Upper lobe of right lung (tissue), 1 donor: ENCODE measurements at regions not wholly inside any gene's neighbourhood (a gene's known extent, or its start where the extent isn't known, plus 50 kb on each side); places are given as distances from the start of the nearest gene placed in this dataset.

Experiments
- ATAC-seq: fragments of 200-7000 bp; cut with Tn5 transposase; one replicate; pipeline ENCODE4 v1.9.1; 2020; ENCODE audit warnings: mild to moderate bottlenecking, moderate library complexity
- DNase-seq: peaks from one replicate; pipeline ENCODE4 v3.0.0-alpha.2; 2020
- H3K27ac ChIP-seq: fragments of 200-600 bp; one replicate; pipeline ENCODE4 v1.8.0; 2022
- H3K27me3 ChIP-seq: fragments of 200-600 bp; one replicate; pipeline ENCODE4 v1.8.0; 2022; ENCODE audit warnings: mild to moderate bottlenecking
- H3K36me3 ChIP-seq: fragments of 200-600 bp; one replicate; pipeline ENCODE4 v1.8.0; 2022
- H3K4me1 ChIP-seq: fragments of 200-600 bp; one replicate; pipeline ENCODE4 v1.8.0; 2022
- H3K4me3 ChIP-seq: fragments of 200-600 bp; one replicate; pipeline ENCODE4 v1.8.0; 2022; ENCODE audit warnings: mild to moderate bottlenecking
- H3K9me3 ChIP-seq: fragments of 200-600 bp; one replicate; pipeline ENCODE4 v1.8.0; 2022
- CTCF ChIP-seq: fragments of 200-600 bp; IDR thresholded peaks from one replicate; pipeline ENCODE4 v1.8.0; 2022; ENCODE audit warnings: antibody characterized with exemption
- intact Hi-C: fragments of 100-400 bp; cut with DNase I; formaldehyde crosslinking; loops from one replicate; pipeline ENCODE4 v1.11.0; 2022
- donor health status: DM: no; HTN: yes; CAD: no; lungs with severe emphysema.

- Histone ChIP-seq H3K36me3 (no peaks in the 10 kb centered on the region), H3K4me1 (no peaks in the 10 kb centered on the region), H3K27ac (no peak overlapping the region), H3K9me3 (no peaks in the 10 kb centered on the region), H3K4me3 (no peak overlapping the region), H3K27me3 (no peaks in the 10 kb centered on the region)
- DNase-seq (no peak), ATAC-seq (no peak)
- intact Hi-C loops = no loop called here
- TF ChIP-seq CTCF = no peak
These were observed 173.0 kb upstream of the UFM1 start for GRCh38 chr13:38176664-38177063.

- DNase-seq (no peak), ATAC-seq (no peak)
- no peak overlapping the region for H3K27ac ChIP-seq
- TF ChIP-seq CTCF = no peak
- no peaks in the 10 kb centered on the region for H3K27me3 ChIP-seq
- no peaks in the 10 kb centered on the region for H3K36me3 ChIP-seq
- no peaks in the 10 kb centered on the region for H3K4me1 ChIP-seq
- no peak overlapping the region for H3K4me3 ChIP-seq
- intact Hi-C loops = no loop called here
- no peaks in the 10 kb centered on the region for H3K9me3 ChIP-seq
These were observed 176.2 kb upstream of the UFM1 start for GRCh38 chr13:38173403-38173802.

- TF ChIP-seq CTCF = no peak
- H3K4me3 ChIP-seq = no peak overlapping the region
- no peaks in the 10 kb centered on the region for H3K36me3 ChIP-seq
- no peaks in the 10 kb centered on the region for H3K4me1 ChIP-seq
- no peak overlapping the region for H3K27ac ChIP-seq
- H3K9me3 ChIP-seq = no peaks in the 10 kb centered on the region
- ATAC-seq (no peak), DNase-seq (no peak)
- intact Hi-C loops = no loop called here
- no peaks in the 10 kb centered on the region for H3K27me3 ChIP-seq
These were observed 182.4 kb upstream of the UFM1 start for GRCh38 chr13:38167164-38167822.

GRCh38 chr13:38166116-38166515 lies 183.5 kb upstream of the UFM1 start:
- no peak for ATAC-seq
- no peak overlapping the region for H3K4me3 ChIP-seq

GRCh38 chr13:38160131-38160530 lies 189.5 kb upstream of the UFM1 start:
- no peak overlapping the region for H3K4me3 ChIP-seq
- DNase-seq = no peak
- ATAC-seq = no peak
- no peaks in the 10 kb centered on the region for H3K27me3 ChIP-seq
- no peak for TF ChIP-seq CTCF
- no peaks in the 10 kb centered on the region for H3K36me3 ChIP-seq
- intact Hi-C loops = no loop called here
- no peaks in the 10 kb centered on the region for H3K4me1 ChIP-seq
- no peaks in the 10 kb centered on the region for H3K9me3 ChIP-seq
- H3K27ac ChIP-seq = no peak overlapping the region

More at GRCh38 chr13:38166116-38166515, 183.5 kb upstream of the UFM1 start:
- Histone ChIP-seq H3K27me3 (no peaks in the 10 kb centered on the region), H3K27ac (no peak overlapping the region), H3K9me3 (no peaks in the 10 kb centered on the region), H3K36me3 (no peaks in the 10 kb centered on the region), H3K4me1 (no peaks in the 10 kb centered on the region)
- intact Hi-C loops = no loop called here
- no peak for DNase-seq
- TF ChIP-seq CTCF = no peak

- no peak for TF ChIP-seq CTCF
- H3K4me1 ChIP-seq = no peaks in the 10 kb centered on the region
- intact Hi-C loops = no loop called here
- no peak overlapping the region for H3K27ac ChIP-seq
- ATAC-seq = no peak
- no peaks in the 10 kb centered on the region for H3K27me3 ChIP-seq
- no peaks in the 10 kb centered on the region for H3K9me3 ChIP-seq
- no peak overlapping the region for H3K4me3 ChIP-seq
- no peaks in the 10 kb centered on the region for H3K36me3 ChIP-seq
- DNase-seq = no peak
These were observed 189.9 kb upstream of the UFM1 start for GRCh38 chr13:38159710-38160109.
